C1 segment of cervical spinal cord (tissue), 14 donors: ENCODE measurements at regions not wholly inside any gene's neighbourhood (a gene's known extent, or its start where the extent isn't known, plus 50 kb on each side); places are given as distances from the start of the nearest gene placed in this dataset.
A peak's percentile ranks its signal among the peaks of the same experiment; 100 is the strongest.
"Not testable (repeated sequence)": the region's sequence is repeated elsewhere in the genome, so short reads cannot be mapped to it uniquely, and the experiment has no call there.

ENCODE experiments used
- DNase-seq, 14 donors: peaks; one replicate each; lab custom pipeline; 2025; lab: John Stamatoyannopoulos, UW

- DNase-seq, result no peak
These were observed 1180.0 kb upstream of the CITED2 start for GRCh38 chr6:140554421-140554820.

GRCh38 chr6:140548366-140548765 is 1173.9 kb upstream of the CITED2 start:
- DNase-seq, result no peak

- DNase-seq, result no peak
These were observed 1172.2 kb upstream of the CITED2 start for GRCh38 chr6:140546640-140547039.

GRCh38 chr6:140544431-140544830 is 1170.0 kb upstream of the CITED2 start:
- no peak for DNase-seq

DNA sequence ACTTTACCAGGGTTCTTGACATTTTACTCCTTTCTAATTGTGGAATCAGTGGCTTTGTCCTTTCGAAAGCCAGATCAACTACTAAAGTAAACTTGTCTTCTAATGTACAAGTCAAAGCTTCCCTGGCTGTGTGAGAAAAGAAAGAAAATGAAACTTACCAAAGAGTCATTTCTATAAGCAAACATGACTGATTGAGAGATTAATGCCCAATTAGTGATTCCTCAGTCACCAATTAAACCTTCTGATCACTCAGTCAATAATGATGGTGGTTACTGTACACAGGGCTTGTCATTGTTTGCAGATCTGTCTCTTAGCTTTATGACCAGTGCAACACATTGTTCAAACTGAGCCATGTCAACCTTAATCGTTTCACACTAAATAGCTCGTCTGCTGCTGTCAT is 1168.4 kb upstream of the CITED2 start:
- DNase-seq, result no peak

DNA sequence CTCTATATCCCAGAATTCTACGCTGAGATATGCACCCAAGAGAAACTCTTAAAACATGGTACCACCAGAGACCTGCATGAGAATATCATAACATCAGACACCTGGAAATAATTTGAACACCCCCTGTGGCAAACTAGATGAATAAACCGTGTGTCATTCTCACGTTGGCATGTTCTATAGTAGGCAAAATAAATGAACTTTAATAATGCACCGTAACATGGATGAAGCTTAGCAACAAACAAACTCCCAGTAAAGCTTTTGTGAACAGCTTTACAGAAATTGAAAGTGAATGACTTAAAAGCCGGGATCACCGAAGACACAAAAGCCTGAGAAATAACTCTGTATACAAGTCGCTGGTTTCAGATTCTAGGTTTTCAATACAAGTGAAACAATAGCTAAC is 1166.8 kb upstream of the CITED2 start:
- no peak for DNase-seq

- DNase-seq, result no peak
These were observed 1166.3 kb upstream of the CITED2 start for GRCh38 chr6:140540743-140541142.

GRCh38 chr6:140538926-140539325 is 1164.5 kb upstream of the CITED2 start:
- no peak for DNase-seq

- DNase-seq, result peak in 1 of 14 donors; percentile 2
These were observed 1163.6 kb upstream of the CITED2 start for GRCh38 chr6:140537834-140538705.

GRCh38 chr6:140537211-140537610 is 1162.8 kb upstream of the CITED2 start:
- DNase-seq, result no peak

- no peak for DNase-seq
These were observed 1161.1 kb upstream of the CITED2 start for GRCh38 chr6:140535511-140535910.

- DNase-seq, result no peak
These were observed 1159.1 kb upstream of the CITED2 start for GRCh38 chr6:140533526-140533925.

DNA sequence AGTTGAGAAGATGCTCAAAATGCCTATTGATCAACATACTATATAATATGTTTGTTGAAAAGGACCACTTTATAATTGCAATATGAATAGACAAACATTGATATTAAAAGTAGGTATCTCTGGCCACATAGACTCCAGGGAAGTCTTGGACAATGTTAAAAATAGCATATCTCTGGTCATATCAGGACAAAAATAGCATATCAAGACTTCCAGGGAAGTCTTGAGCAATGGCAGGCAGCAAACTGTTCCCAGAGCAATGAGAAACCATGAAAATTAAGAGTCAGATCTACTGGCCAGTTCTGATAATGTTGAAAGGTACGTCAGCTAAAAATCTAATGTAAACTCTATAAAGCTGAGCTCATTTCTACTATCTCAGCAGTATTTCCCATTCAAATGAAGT is 1130.3 kb upstream of the CITED2 start:
- no peak for DNase-seq

- no peak for DNase-seq
These were observed 1126.4 kb upstream of the CITED2 start for GRCh38 chr6:140500849-140501248.

GRCh38 chr6:140499607-140500006 is 1125.2 kb upstream of the CITED2 start:
- DNase-seq, result no peak

- DNase-seq, result no peak
These were observed 1120.1 kb upstream of the CITED2 start for GRCh38 chr6:140494321-140495108.

DNA sequence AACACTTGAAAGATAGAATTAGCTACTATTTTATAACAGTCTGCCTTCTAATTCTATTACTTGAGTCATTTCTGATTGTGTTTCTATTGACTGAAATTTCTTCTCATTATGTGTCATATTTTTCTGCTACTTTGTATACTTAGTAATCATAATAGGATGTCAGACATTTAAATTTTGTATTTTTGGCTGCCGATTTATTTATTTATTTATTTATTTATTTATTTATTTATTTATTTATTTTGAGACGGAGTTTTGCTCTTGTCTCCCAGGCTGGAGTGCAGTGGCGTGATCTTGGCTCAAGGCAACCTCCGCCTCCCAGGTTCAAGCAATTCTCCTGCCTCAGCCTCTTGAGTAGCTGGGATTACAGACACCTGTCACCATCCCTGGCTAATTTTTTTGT is 1119.0 kb upstream of the CITED2 start:
- not testable (repeated sequence) for DNase-seq

DNA sequence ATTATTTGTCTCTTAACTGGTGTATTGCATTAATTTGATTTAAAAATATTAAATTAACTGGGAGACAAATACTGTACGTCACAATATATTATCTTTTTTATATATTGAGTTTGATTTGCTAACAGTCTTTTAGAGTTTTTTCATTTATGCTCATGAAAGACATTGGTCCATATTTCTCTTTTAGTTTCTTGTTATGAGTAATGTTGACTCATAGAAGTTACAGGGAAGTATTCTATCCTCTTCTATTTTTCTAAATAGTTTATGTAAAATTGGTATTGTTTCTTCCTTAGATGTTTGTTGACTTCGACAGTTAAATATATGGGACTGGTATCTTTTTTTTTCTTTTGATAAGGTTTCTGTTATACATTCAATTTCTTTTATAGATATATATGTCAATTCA is 1115.6 kb upstream of the CITED2 start:
- DNase-seq, result no peak

GRCh38 chr6:140487586-140487985 is 1113.1 kb upstream of the CITED2 start:
- no peak for DNase-seq

- no peak for DNase-seq
These were observed 1112.3 kb upstream of the CITED2 start for GRCh38 chr6:140486450-140487361.

DNA sequence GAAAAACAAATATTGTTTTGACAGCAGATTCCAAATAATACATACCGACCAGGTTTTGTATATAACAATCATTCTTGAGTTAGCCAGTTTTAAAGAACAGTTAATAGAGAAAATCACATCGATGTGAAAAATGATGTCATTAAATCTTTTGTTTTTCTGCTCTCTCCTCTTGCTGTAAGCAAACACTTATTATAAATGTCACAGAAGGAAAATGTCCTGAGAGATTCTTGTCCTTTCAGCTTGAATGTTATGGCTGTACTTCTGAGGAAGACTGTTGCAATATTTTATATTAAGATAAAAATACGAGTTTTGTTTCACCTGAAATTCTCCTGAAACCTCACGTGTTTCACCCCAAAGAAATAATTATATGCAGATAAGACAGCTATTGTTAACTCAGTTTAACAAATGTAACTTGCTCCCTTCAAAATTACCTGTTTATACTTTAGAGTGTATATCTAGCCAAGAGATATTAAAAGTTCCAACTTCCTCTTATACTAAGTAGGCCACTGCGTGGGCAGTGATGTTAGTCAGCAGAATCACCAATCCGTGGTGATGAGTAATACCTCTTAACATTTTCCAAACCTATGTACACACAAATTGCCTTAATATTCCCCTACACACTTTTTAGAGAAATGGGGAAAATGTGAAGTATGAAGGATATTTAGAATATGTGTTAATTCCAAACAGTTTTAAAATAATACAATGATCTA is 1111.4 kb upstream of the CITED2 start:
- no peak for DNase-seq
